Thoracic aorta (tissue), 2 donors: ENCODE measurements at regions not wholly inside any gene's neighbourhood (a gene's known extent, or its start where the extent isn't known, plus 50 kb on each side); places are given as distances from the start of the nearest gene placed in this dataset.

Experiments
- ATAC-seq: fragments of 150-250 bp; one replicate; pipeline ENCODE4 v1.8.0; 2017; ENCODE audit warnings: low read depth; ENCODE audit not compliant: insufficient number of reproducible peaks, low FRiP score
- DNase-seq: peaks from one replicate; pipeline ENCODE4 v3.0.0-alpha.2; 2020; ENCODE audit warnings: low spot score
- H3K27ac ChIP-seq, 2 donors: fragments of 200-600 bp; sonication (generic); 1 replicate in 1 of 2; 2 replicates in 1 of 2; pipeline ENCODE4 v1.5.1; 2016; ENCODE audit warnings: mild to moderate bottlenecking in 2 of 2, moderate library complexity in 2 of 2
- H3K27me3 ChIP-seq: fragments of 200-600 bp; sonication (generic); replicated peaks from 2 replicates; pipeline ENCODE4 v1.6.0; 2016; ENCODE audit warnings: mild to moderate bottlenecking; ENCODE audit not compliant: insufficient read depth
- H3K36me3 ChIP-seq: fragments of 200-600 bp; sonication (generic); one replicate; pipeline ENCODE4 v1.5.1; 2016
- H3K4me1 ChIP-seq, 2 donors: fragments of 200-600 bp; sonication (generic); 1 replicate in 1 of 2; 2 replicates in 1 of 2; pipeline versions ENCODE4 v1.5.1 to v1.6.0; 2016; ENCODE audit warnings: low read depth in 2 of 2, mild to moderate bottlenecking in 1 of 2; ENCODE audit not compliant: control insufficient read depth in 1 of 2
- H3K4me3 ChIP-seq: fragments of 200-600 bp; sonication (generic); 2 replicates; pipeline ENCODE4 v1.5.1; 2016; ENCODE audit warnings: mild to moderate bottlenecking
- H3K9me3 ChIP-seq: fragments of 200-600 bp; sonication (generic); 2 replicates; pipeline ENCODE4 v1.5.1; 2016
- CTCF ChIP-seq: fragments of 200-600 bp; sonication (generic); IDR thresholded peaks from one replicate; pipeline ENCODE4 v1.5.1; 2019; ENCODE audit warnings: antibody characterized with exemption

- no peaks in the 10 kb centered on the region for H3K4me1 ChIP-seq
- DNase-seq (no peak), ATAC-seq (no peak)
- no peaks in the 10 kb centered on the region for H3K27me3 ChIP-seq
- H3K36me3 ChIP-seq: no peaks in the 10 kb centered on the region
- no peak overlapping the region for H3K4me3 ChIP-seq
- no peak for TF ChIP-seq CTCF
- H3K27ac ChIP-seq: no peak overlapping the region
- H3K9me3 ChIP-seq: no peaks in the 10 kb centered on the region
These were observed 594.8 kb downstream of the METTL4 start for GRCh38 chr18:1976484-1976883.

DNA sequence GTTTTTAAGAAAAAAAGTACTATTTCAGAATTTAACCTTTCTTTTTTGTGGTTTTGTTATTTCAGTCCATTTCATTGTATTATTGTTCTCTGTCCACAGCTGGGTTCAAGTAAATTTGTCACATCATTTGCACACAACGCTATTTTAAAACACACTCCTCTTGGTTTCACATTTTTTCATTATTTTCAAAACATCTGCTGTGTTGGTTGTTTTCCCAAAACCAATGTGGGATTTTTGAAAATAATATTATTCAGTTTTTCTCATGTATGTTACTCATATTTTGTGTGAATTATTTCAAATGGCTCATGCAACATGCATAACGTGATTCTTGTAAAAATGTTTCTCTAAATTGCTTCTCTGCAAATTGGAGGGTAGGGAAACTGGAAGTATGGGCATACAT lies 589.2 kb downstream of the METTL4 start:
- no peak for DNase-seq
- Histone ChIP-seq H3K36me3 (no peaks in the 10 kb centered on the region), H3K9me3 (no peaks in the 10 kb centered on the region), H3K4me3 (no peak overlapping the region), H3K4me1 (no peaks in the 10 kb centered on the region), H3K27ac (no peak overlapping the region), H3K27me3 (no peaks in the 10 kb centered on the region)
- ATAC-seq: no peak
- no peak for TF ChIP-seq CTCF

DNA sequence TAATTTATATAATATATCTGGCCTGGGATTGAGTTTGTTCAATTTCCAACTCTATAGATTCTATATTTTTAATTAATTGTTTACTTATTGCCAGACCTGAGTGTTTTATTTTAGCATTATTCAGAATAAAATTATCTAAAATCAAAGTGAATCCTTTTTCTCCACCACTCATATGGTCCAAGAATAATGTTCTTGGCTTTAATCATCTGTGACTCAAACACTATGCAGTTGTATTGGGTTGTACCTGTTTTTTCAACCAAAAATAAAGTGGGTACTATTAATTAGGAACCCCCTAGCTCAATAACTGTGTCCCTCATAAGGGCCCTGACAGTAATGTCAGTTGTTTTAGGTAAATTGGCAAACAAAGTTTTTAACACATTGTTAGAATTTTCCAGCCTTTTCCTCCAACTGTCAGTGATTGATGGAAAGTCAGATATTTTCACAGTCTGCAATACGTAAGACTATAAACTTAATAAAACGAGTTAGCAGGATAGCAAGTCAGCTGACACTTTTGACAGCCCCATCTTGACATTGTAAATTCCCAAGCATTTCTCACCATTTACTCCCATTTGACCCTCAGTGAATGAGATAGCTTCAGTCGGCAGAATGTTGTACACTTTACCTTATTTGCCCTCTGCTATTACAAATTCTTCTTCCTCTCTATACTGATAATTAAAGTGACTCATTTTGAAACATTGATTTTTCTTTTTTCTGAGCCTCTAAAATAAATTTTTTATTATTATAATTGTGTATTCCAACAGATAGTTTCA lies 587.4 kb downstream of the METTL4 start:
- ATAC-seq (no peak), DNase-seq (no peak)
- Histone ChIP-seq H3K4me3 (no peak overlapping the region), H3K27me3 (no peaks in the 10 kb centered on the region), H3K36me3 (no peaks in the 10 kb centered on the region), H3K9me3 (no peaks in the 10 kb centered on the region), H3K27ac (no peak overlapping the region), H3K4me1 (no peaks in the 10 kb centered on the region)
- TF ChIP-seq CTCF: no peak

GRCh38 chr18:1993866-1994265 lies 577.4 kb downstream of the METTL4 start:
- no peaks in the 10 kb centered on the region for H3K4me1 ChIP-seq
- H3K36me3 ChIP-seq: no peaks in the 10 kb centered on the region
- H3K4me3 ChIP-seq: no peak overlapping the region
- no peak overlapping the region for H3K27ac ChIP-seq
- no peaks in the 10 kb centered on the region for H3K27me3 ChIP-seq
- H3K9me3 ChIP-seq: no peaks in the 10 kb centered on the region
- DNase-seq: no peak
- no peak for TF ChIP-seq CTCF
- ATAC-seq: no peak

- no peak for TF ChIP-seq CTCF
- Histone ChIP-seq H3K4me1 (no peaks in the 10 kb centered on the region), H3K27ac (no peak overlapping the region), H3K27me3 (no peaks in the 10 kb centered on the region), H3K4me3 (no peak overlapping the region), H3K36me3 (no peaks in the 10 kb centered on the region), H3K9me3 (no peaks in the 10 kb centered on the region)
- no peak for ATAC-seq
- DNase-seq: no peak
These were observed 576.8 kb downstream of the METTL4 start for GRCh38 chr18:1994471-1994870.
